GM12874 (cell line): ENCODE measurements at regions not wholly inside any gene's neighbourhood (a gene's known extent, or its start where the extent isn't known, plus 50 kb on each side); places are given as distances from the start of the nearest gene placed in this dataset.

Source experiments
- TF ChIP-seq, protein P1 (sequence below): IDR thresholded peaks from 2 replicates; pipeline ENCODE4 v1.5.1; 2011; ENCODE audit warnings: low read depth, mild to moderate bottlenecking, control low read depth, low read length, moderate library complexity; ENCODE audit not compliant: insufficient read depth

DNA sequence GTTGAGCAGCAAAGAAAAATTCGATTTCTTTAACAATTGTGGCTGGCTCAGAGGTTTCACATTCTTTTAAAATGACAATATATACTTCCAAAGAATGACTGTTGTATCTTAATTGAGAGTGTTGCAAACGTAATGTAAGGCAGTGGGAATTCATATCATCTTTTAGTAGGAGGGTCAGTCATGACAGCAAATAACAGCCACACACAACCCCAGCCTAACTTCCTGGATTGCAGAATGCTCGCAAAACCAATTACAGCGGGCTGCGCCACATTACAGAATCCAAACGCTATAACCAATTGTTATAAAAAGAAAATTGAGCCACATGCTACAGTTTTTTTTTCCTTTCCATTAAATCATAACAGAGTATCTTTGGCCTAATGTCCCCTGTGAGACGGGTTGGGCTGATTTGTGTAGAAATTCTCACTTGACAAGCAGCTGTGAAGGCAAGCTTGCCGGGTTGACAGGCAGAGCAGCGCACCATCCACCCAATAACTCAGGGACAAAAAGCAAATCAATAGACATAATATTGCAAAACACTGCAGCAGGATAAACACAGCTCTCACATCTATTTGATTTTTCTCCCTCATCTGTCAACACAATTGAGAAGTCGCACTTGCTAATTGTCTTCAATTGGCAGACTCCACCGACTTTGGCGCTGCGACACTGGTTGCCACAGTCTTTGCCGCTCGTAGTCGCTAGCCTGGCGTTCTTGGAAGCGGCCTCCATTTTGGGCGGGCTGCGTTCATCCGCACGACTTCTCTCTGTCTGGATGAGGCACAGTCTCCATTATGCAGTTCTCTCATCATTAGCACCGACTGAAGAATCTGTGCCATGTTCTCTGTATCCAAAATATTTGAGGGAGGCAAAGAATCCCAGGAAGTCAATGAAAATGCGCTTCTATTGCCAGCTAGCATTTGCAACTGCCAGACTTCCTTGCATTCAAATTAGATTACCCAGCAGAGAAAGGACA, 95.0 kb upstream of the CCDC68 start:
- TF ChIP-seq, protein P1, sequence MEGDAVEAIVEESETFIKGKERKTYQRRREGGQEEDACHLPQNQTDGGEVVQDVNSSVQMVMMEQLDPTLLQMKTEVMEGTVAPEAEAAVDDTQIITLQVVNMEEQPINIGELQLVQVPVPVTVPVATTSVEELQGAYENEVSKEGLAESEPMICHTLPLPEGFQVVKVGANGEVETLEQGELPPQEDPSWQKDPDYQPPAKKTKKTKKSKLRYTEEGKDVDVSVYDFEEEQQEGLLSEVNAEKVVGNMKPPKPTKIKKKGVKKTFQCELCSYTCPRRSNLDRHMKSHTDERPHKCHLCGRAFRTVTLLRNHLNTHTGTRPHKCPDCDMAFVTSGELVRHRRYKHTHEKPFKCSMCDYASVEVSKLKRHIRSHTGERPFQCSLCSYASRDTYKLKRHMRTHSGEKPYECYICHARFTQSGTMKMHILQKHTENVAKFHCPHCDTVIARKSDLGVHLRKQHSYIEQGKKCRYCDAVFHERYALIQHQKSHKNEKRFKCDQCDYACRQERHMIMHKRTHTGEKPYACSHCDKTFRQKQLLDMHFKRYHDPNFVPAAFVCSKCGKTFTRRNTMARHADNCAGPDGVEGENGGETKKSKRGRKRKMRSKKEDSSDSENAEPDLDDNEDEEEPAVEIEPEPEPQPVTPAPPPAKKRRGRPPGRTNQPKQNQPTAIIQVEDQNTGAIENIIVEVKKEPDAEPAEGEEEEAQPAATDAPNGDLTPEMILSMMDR: no peak

DNA sequence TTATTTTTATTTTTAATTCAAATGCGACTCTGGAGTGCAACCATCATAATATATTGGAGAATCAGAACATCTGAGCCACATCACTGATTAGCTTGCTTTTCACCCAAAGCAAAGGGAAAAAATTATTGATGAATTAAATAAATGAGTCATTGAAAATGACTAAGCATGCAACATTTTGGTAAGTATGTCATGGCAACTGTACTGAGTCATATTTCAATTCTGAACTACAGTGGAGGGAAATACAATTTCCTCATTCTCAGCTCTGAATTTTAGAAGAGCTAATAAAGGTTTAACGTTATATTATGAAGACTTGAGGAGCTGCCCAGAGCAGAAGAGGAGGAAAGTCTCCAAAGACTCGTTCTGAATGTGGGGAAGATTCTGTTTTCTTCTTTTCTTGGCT, 89.6 kb upstream of the CCDC68 start:
- TF ChIP-seq, protein P1: no peak

DNA sequence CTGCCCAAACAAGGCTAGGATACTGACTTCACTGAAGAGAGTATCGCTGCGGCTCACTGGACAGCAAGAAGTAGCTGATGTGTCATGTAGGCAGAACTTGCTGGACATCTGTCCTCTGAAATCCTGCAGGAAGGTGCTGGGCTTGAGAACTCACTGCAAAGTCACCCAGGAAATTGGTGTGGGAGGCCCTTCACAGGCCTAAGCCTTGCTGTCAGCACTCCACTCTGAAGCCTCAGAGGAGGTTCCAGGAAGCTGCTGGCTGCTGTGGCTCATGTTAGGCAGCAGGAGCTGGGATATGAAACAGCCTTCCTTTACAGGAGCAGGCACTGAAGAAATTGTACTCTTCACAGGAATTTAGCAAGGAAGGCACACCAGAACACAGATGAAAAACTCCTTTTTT, 88.3 kb upstream of the CCDC68 start:
- TF ChIP-seq, protein P1: no peak

DNA sequence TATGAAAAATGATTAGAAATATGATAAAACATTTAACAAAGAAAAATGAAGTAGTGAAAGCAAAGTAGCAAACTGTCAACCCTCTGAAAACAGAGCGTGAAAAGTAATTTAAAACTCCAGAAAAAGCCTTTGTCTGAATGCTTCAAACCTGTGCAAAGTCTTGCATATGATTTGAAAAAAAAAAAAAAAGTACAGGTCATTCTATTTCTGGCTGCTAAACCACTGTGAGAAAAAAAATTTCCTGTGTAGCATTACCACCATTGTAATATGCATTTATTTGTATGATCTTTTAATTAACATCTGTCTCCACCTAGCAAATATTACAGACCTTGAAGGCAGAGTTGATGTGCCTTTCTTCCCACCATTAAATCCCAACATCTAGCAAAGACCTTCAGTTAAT, 82.1 kb upstream of the CCDC68 start:
- TF ChIP-seq, protein P1: no peak

DNA sequence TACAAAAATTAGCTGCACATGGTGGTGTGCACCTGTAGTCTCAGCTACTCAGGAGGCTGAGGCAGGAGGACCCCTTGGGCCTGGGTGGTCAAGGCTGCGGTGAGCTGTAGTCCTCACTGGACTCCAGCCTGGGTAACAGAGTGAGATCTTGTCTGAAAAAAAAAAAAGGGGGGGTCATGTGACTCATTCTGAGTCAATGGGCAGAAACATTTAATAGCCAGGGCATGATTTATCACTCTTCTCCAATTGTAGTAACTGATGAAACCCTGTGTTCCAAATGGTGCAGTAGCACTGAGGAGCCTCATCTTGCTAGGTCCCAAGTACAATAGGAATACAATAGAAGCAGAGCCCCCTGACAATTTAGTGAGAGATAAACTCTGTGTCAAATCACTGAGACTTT, 78.9 kb upstream of the CCDC68 start:
- TF ChIP-seq, protein P1: no peak

DNA sequence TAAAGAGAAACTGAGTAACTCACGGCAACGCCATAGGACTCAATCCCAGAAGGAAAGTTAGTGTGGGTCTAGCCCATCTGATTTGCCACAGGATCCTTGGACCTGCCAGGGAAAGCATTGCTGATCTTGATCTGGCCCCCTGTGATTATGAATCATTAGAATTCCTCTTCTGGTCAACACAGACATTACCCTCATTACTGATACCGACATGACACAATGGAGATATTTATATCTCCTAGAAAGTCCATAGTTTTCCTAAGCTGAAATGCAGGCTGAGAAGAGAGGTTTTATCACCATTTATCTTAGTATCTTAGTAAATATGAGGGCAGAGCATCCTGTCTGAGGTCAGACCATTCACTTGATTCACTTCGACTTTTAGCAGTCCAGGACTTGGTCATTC, 75.5 kb upstream of the CCDC68 start:
- TF ChIP-seq, protein P1: no peak

DNA sequence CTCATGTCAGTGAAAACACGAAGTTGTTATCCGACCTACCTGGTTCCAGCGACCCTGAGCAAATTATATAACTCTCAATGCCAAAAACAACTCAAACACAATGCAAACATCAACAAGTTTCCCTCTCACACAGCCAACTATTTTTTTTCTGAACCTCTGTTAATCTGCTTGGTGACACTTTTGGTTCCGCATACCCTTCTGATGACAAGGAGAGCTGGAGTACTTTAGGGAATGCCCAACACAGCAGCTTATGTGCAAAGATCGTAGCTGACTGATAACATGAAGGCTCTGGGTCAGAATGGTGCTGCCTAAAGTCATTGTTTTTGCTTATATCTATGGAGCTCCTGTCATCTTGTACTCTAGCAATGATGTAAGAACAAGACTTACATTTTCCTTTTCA, 72.7 kb upstream of the CCDC68 start:
- TF ChIP-seq, protein P1: no peak
